Right ventricle myocardium superior (tissue), 1 donor: ENCODE measurements at regions not wholly inside any gene's neighbourhood (a gene's known extent, or its start where the extent isn't known, plus 50 kb on each side); places are given as distances from the start of the nearest gene placed in this dataset.

Experiments used
- ATAC-seq: fragments of 200-7000 bp; cut with Tn5 transposase; one replicate; pipeline ENCODE4 v1.9.1; 2020; ENCODE audit warnings: mild to moderate bottlenecking; ENCODE audit not compliant: poor library complexity
- DNase-seq: peaks from one replicate; pipeline ENCODE4 v3.0.0-alpha.2; 2020
- intact Hi-C: fragments of 100-400 bp; cut with DNase I; formaldehyde crosslinking; loops from one replicate; pipeline ENCODE4 v1.11.2; 2022
- donor health status: DM: no; HTN: yes; CAD: no; lungs with severe emphysema.

- intact Hi-C loops = no loop called here
- ATAC-seq (no peak), DNase-seq (no peak)
Observed at GRCh38 chr5:27328480-27328879, 290.1 kb upstream of the CDH9 start.

GRCh38 chr5:27325513-27325912 is 287.1 kb upstream of the CDH9 start:
- ATAC-seq = no peak
- no peak for DNase-seq
- intact Hi-C loops = no loop called here

GRCh38 chr5:27318701-27319100 is 280.3 kb upstream of the CDH9 start:
- no peak for ATAC-seq
- no peak for DNase-seq
- intact Hi-C loops = no loop called here

GRCh38 chr5:27316271-27316650 is 277.9 kb upstream of the CDH9 start:
- DNase-seq (no peak), ATAC-seq (no peak)
- intact Hi-C loops = no loop called here

- ATAC-seq (no peak), DNase-seq (no peak)
- intact Hi-C loops = no loop called here
Observed at GRCh38 chr5:27315363-27316270, 277.2 kb upstream of the CDH9 start.

GRCh38 chr5:27313549-27313948 is 275.2 kb upstream of the CDH9 start:
- no peak for DNase-seq
- no peak for ATAC-seq
- intact Hi-C loops = no loop called here

- ATAC-seq = no peak
- intact Hi-C loops = no loop called here
- no peak for DNase-seq
Observed at GRCh38 chr5:27312291-27312893, 274.0 kb upstream of the CDH9 start.

- intact Hi-C loops = no loop called here
- ATAC-seq (no peak), DNase-seq (no peak)
Observed at GRCh38 chr5:27311544-27311943, 273.2 kb upstream of the CDH9 start.

GRCh38 chr5:27308153-27308552 is 269.8 kb upstream of the CDH9 start:
- intact Hi-C loops = no loop called here
- no peak for ATAC-seq
- DNase-seq = no peak

GRCh38 chr5:27290172-27290571 is 251.8 kb upstream of the CDH9 start:
- intact Hi-C loops = no loop called here
- no peak for DNase-seq
- ATAC-seq = no peak

GRCh38 chr5:27276119-27276518 is 237.7 kb upstream of the CDH9 start:
- no peak for DNase-seq
- no peak for ATAC-seq

GRCh38 chr5:27275345-27275744 is 237.0 kb upstream of the CDH9 start:
- intact Hi-C loops = no loop called here
- DNase-seq = no peak
- ATAC-seq = no peak

More at GRCh38 chr5:27276119-27276518, 237.7 kb upstream of the CDH9 start:
- intact Hi-C loops = no loop called here

- DNase-seq = no peak
- ATAC-seq = no peak
- intact Hi-C loops = no loop called here
Observed at GRCh38 chr5:27269766-27270165, 231.4 kb upstream of the CDH9 start.

- intact Hi-C loops = no loop called here
- no peak for ATAC-seq
- no peak for DNase-seq
Observed at GRCh38 chr5:27267209-27267824, 228.9 kb upstream of the CDH9 start.

GRCh38 chr5:27266184-27266583 is 227.8 kb upstream of the CDH9 start:
- DNase-seq (no peak), ATAC-seq (no peak)
- intact Hi-C loops = no loop called here

GRCh38 chr5:27257696-27258095 is 219.3 kb upstream of the CDH9 start:
- intact Hi-C loops = no loop called here

GRCh38 chr5:27252911-27253310 is 214.5 kb upstream of the CDH9 start:
- ATAC-seq (no peak), DNase-seq (no peak)
- intact Hi-C loops = no loop called here

More at GRCh38 chr5:27257696-27258095, 219.3 kb upstream of the CDH9 start:
- ATAC-seq = no peak
- DNase-seq = no peak

GRCh38 chr5:27242258-27242626 is 203.9 kb upstream of the CDH9 start:
- intact Hi-C loops = no loop called here
- no peak for ATAC-seq
- DNase-seq = no peak

- ATAC-seq = no peak
Observed at GRCh38 chr5:27241564-27242257, 203.3 kb upstream of the CDH9 start.

More at GRCh38 chr5:27241564-27242257, 203.3 kb upstream of the CDH9 start:
- DNase-seq = no peak
- intact Hi-C loops = no loop called here
